ENCODE measurements at regions not wholly inside any gene's neighbourhood (a gene's known extent, or its start where the extent isn't known, plus 50 kb on each side); places are given as distances from the start of the nearest gene placed in this dataset.
"Not testable (repeated sequence)": the region's sequence is repeated elsewhere in the genome, so short reads cannot be mapped to it uniquely, and the experiment has no call there.

DNA sequence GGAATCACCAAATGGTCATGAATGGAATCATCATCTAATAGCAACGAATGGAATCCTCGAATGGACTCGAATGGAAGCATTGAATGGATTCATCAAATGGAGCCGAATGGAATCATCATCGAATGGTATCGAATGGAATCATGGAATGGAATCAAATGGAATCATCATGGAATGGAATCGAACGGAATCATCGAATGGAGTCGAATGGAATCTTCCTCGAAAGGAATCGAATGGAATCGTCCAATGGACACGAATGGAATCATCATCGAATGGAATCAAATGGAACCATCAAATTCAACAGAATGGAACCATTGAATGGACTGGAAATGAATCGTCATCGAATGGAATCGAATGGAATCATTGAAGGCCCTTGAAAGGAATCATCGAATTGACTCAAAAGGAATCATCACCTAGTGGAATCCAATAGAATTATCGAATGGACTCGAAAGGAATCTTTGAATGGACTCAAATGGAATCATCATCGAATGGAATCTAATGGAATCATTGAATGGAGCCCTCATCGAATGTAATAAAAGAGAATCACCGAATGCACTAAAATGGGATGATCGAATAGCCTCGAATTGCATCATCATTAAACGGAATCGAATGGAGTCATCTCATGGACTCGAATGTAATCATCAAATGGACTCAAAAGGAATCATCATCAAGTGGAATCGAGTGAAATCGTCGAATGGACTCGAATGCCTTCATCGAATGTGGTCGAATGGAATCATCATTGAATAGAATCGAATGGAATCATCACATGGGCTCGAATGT is 236.7 kb downstream of the SHCBP1 start:
- H3K27me3 Mint-ChIP-seq, POLR2A ChIA-PET, H3K4me1 Mint-ChIP-seq, ATAC-seq, H3K27ac Mint-ChIP-seq, H3K4me3 Mint-ChIP-seq: not testable (repeated sequence)
- Mint-ChIP-seq H3K9me3 (peaks cover 0 to 37% (median 10%) of the 10 kb centered on the region in 9 donors), H3K36me3 (peaks cover 3 to 15% (median 9%) of the 10 kb centered on the region in 3 donors)
- peak in 7 of 10 donors; percentile 1 to 45 (median 29) for DNase-seq

DNA sequence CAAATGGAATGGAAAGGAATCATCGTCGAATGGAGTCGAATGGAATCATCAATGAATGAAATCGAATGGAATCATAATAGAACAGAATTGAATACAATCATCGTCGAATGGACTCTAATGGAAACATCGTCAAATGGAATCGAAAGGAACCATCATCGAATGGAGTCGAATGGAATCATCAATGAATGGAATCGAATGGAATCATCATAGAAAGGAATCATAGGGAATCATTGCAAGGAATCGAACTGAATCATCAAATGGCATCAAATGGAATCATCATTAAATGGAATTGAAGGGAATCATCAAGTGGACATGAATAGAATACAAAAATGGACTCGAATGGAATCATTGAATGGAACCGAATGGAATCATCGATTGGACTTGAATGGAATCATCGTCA is 237.6 kb downstream of the SHCBP1 start:
- POLR2A ChIA-PET, H3K4me3 Mint-ChIP-seq, DNase-seq, H3K27ac Mint-ChIP-seq, H3K4me1 Mint-ChIP-seq, ATAC-seq, H3K27me3 Mint-ChIP-seq: not testable (repeated sequence)
- Mint-ChIP-seq H3K36me3 (peaks cover 3 to 15% (median 9%) of the 10 kb centered on the region in 3 donors), H3K9me3 (peaks cover 0 to 35% (median 10%) of the 10 kb centered on the region in 9 donors)

DNA sequence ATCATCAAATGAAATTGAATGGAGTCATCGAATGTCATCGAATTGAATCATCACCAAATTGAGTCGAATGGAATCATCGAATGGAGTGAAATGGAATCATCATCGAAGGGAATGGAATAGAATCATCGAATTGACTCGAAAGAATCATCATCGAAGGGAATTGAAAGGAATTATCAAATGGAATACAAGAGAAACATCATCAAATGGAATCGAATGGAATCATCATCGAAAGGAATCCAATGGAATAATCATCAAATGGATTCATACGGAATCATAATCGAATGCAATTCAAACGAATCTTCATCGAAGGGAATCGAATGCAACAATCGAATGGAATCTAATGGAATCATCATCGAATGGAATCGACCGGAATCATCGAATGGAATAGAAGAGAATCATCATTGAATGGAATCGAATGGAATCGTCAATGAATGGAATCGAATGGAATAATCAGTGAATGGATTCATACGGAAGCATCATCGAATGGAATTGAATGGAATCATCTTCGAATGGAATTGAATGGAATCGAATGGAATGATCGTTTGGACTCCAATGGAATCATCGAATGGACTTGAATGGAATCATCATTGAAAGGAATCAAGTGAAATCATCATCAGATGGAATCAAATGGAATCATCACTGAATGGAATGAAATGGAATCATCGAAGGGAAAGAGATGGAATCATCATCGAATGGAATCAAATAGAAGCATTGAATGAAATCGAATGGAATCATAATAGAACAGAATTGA is 238.2 kb downstream of the SHCBP1 start:
- DNase-seq = peak in 4 of 10 donors; percentile 4 to 36 (median 24)
- H3K4me1 Mint-ChIP-seq, ATAC-seq, H3K27me3 Mint-ChIP-seq, POLR2A ChIA-PET, H3K27ac Mint-ChIP-seq, H3K4me3 Mint-ChIP-seq: not testable (repeated sequence)
- Mint-ChIP-seq H3K36me3 (peaks cover 3 to 14% (median 9%) of the 10 kb centered on the region in 3 donors), H3K9me3 (peaks cover 0 to 34% (median 10%) of the 10 kb centered on the region in 9 donors)

DNA sequence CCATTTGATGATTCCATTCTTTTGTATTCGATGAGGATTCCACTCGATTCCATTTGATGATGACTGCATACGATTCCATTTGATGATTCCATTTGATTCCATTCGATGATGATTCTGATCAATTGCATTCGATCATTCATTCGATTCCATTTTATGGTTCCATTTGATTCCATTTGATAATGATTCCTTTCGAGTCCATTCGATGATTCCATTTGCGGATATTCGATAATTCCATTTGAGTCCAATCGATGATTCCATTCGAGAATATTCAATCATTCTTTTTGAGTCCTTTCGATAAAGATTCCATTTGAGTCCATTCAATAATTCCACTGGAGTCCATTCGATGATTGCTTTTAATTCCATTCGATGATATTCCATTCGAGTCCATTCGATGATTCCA is 239.1 kb downstream of the SHCBP1 start:
- H3K36me3 Mint-ChIP-seq, H3K27me3 Mint-ChIP-seq, POLR2A ChIA-PET, H3K27ac Mint-ChIP-seq, H3K4me1 Mint-ChIP-seq, H3K4me3 Mint-ChIP-seq, ATAC-seq: not testable (repeated sequence)
- peaks cover 0 to 27% (median 8%) of the 10 kb centered on the region in 9 donors for H3K9me3 Mint-ChIP-seq
- peak in 1 of 10 donors; percentile 2 for DNase-seq

DNA sequence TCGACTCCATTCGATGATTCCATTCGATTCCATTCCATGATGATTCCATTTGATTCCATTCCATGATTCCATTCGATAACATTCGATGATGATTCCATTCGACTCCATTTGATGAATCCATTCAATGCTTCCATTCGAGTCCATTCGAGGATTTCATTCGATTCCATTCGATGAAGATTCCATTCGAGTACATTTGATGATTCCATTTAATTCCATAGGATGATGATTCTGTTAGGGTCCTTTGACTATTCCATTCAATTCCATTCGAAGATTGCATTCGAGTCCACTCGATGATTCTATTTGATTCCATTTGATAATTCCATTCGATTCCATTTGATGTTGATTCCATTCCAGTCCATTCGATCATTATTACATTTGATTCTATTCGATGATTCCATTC is 239.8 kb downstream of the SHCBP1 start:
- H3K27me3 Mint-ChIP-seq, H3K4me1 Mint-ChIP-seq, H3K36me3 Mint-ChIP-seq, ATAC-seq, DNase-seq, H3K4me3 Mint-ChIP-seq, POLR2A ChIA-PET, H3K27ac Mint-ChIP-seq: not testable (repeated sequence)
- H3K9me3 Mint-ChIP-seq = peaks cover 0 to 23% (median 8%) of the 10 kb centered on the region in 9 donors
